Naive thymus-derived CD8-positive, alpha-beta T cell (primary cell): ENCODE measurements at regions not wholly inside any gene's neighbourhood (a gene's known extent, or its start where the extent isn't known, plus 50 kb on each side); places are given as distances from the start of the nearest gene placed in this dataset.
A peak's percentile ranks its signal among the peaks of the same experiment; 100 is the strongest.

ENCODE experiments used
- ATAC-seq, 2 donors: fragments of 150-1000 bp; cut with Tn5 transposase in 1 of 2; sonication (Bioruptor Pico), chemical (Tn5 transposase) in 1 of 2; 1 replicate in 1 of 2; 2 replicates in 1 of 2; pipeline ENCODE4 v1.10.0; 2021; ENCODE audit warnings: mild to moderate bottlenecking in 2 of 2, moderate library complexity in 2 of 2
- POLR2A ChIA-PET: fragments of 350-600 bp; sonication (Branson Sonifier 250); formaldehyde crosslinking; loops from one replicate; lab custom pipeline; 2021; ENCODE audit warnings: antibody characterized with exemption; lab: Charles Lee
- DNase-seq, 10 donors: peaks; one replicate each; pipeline versions ENCODE4 v3.0.0 to v3.0.0-alpha.2; 2020 to 2022
- H3K27ac Mint-ChIP-seq, 10 donors: one replicate each; pipeline ENCODE4 v1.8.0; 2020 to 2022; ENCODE audit warnings: mild to moderate bottlenecking in 10 of 10, mixed read lengths in 10 of 10, moderate library complexity in 4 of 10, inconsistent platforms in 1 of 10
- H3K27me3 Mint-ChIP-seq, 5 donors: one replicate each; pipeline ENCODE4 v1.8.0; 2021 to 2022; ENCODE audit warnings: mixed read lengths in 5 of 5
- H3K36me3 Mint-ChIP-seq, 3 donors: one replicate each; pipeline ENCODE4 v1.8.0; 2020 to 2022; ENCODE audit warnings: mixed read lengths in 3 of 3, mild to moderate bottlenecking in 2 of 3, inconsistent platforms in 1 of 3
- H3K4me1 Mint-ChIP-seq, 4 donors: one replicate each; pipeline ENCODE4 v1.8.0; 2021 to 2022; ENCODE audit warnings: mixed read lengths in 4 of 4
- H3K4me3 Mint-ChIP-seq, 10 donors: one replicate each; pipeline ENCODE4 v1.8.0; 2020 to 2022; ENCODE audit warnings: mild to moderate bottlenecking in 10 of 10, mixed read lengths in 10 of 10, moderate library complexity in 6 of 10, inconsistent platforms in 1 of 10
- H3K9me3 Mint-ChIP-seq, 9 donors: one replicate each; pipeline ENCODE4 v1.8.0; 2020 to 2022; ENCODE audit warnings: mixed read lengths in 9 of 9, mild to moderate bottlenecking in 3 of 9, inconsistent platforms in 1 of 9, moderate library complexity in 1 of 9

DNA sequence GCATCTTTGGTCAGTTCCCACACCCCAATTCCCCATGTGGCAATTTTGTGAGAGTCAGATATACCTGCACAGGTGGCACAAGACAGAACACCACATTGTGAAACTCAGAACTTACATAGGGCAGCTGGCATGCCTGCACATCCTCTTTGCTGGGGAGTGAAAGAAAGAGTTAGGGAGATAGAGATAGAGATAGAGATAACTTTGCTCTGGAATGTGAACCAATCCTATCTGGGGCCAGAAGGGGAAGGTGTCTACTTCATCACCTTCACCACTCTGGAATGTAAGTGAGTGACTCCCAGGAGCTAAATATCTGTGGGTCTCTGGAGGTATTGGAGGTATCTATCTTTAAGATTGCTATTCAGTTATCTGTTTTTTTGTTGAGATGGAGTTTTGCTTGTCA lies 289.2 kb downstream of the OGFRL1 start:
- Mint-ChIP-seq H3K27me3 (peaks cover 0 to 4% (median 0%) of the 10 kb centered on the region in 5 donors), H3K27ac (no peak overlapping the region), H3K9me3 (peaks cover 0 to 4% (median 0%) of the 10 kb centered on the region in 9 donors), H3K36me3 (no peaks in the 10 kb centered on the region), H3K4me1 (no peaks in the 10 kb centered on the region), H3K4me3 (no peak overlapping the region)
- POLR2A ChIA-PET: no interaction called here
- DNase-seq: no peak
- no peak for ATAC-seq

DNA sequence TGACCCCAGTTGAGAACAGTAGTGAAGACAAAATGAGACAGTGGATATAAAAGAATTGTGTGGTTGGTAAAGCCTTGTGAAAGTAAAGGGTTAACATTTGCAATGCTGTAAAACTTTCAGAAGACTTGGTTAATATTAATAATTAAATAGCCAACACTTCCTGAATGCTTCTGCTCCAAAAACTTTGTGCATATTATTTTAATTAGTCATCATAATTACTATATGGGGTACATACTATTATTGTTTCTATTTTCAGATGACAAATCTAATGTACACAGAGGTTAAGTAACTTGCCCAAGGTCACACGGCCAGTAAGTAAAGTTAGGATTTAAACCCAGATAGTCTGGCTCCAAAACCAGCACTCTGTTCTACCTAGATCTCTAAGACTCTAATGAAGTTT lies 291.3 kb downstream of the OGFRL1 start:
- Mint-ChIP-seq H3K4me1 (no peaks in the 10 kb centered on the region), H3K9me3 (peaks cover 0 to 9% (median 0%) of the 10 kb centered on the region in 9 donors), H3K27ac (no peak overlapping the region), H3K36me3 (no peaks in the 10 kb centered on the region), H3K27me3 (peaks cover 0 to 4% (median 0%) of the 10 kb centered on the region in 5 donors), H3K4me3 (no peak overlapping the region)
- DNase-seq (no peak), ATAC-seq (no peak)
- POLR2A ChIA-PET: no interaction called here

- Mint-ChIP-seq H3K4me3 (no peak overlapping the region), H3K4me1 (no peaks in the 10 kb centered on the region), H3K36me3 (no peaks in the 10 kb centered on the region), H3K27me3 (peaks cover 0 to 9% (median 1%) of the 10 kb centered on the region in 5 donors), H3K9me3 (peaks cover 0 to 9% (median 0%) of the 10 kb centered on the region in 9 donors), H3K27ac (no peak overlapping the region)
- POLR2A ChIA-PET: no interaction called here
- DNase-seq (no peak), ATAC-seq (no peak)
Observed at GRCh38 chr6:71582820-71583219, 294.2 kb downstream of the OGFRL1 start.

DNA sequence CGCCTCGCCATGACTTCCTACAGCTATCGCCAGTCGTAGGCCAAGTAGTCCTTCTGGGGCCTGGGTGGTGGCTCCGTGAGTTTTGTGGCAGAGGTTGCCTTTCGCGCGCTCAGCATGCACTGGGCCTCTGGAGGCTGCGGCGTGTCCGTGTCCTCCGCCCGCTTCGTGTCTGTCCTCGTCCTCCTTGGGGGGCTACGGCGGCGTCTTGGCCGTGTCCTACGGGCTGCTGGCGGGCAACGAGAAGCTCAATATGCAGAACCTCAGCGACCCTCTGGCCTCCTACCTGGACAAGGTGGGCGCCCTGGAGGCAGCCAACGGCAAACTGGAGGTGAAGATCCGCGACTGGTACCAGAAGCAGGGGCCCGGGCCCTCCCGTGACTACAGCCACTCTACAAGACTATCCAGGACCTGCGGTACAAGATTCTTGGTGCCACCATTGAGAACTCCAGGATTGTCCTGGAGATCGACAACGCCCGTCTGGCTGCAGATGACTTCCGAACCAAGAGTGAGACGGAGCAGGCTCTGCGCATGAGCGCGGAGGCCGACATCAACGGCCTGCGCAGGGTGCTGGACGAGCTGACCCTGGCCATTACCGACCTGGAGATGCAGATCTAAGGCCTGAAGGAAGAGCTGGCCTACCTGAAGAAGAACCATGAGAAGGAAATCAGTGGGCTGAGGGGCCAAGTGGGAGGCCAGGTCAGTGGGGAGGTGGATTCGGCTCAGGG lies 296.3 kb downstream of the OGFRL1 start:
- ATAC-seq (no peak), DNase-seq (peak in 1 of 10 donors; percentile 63)
- POLR2A ChIA-PET: no interaction called here
- Mint-ChIP-seq H3K27me3 (peaks cover 1 to 20% (median 3%) of the 10 kb centered on the region in 5 donors), H3K9me3 (peaks cover 0 to 9% (median 2%) of the 10 kb centered on the region in 9 donors), H3K36me3 (no peaks in the 10 kb centered on the region), H3K4me1 (no peaks in the 10 kb centered on the region), H3K27ac (no peak overlapping the region), H3K4me3 (no peak overlapping the region)

DNA sequence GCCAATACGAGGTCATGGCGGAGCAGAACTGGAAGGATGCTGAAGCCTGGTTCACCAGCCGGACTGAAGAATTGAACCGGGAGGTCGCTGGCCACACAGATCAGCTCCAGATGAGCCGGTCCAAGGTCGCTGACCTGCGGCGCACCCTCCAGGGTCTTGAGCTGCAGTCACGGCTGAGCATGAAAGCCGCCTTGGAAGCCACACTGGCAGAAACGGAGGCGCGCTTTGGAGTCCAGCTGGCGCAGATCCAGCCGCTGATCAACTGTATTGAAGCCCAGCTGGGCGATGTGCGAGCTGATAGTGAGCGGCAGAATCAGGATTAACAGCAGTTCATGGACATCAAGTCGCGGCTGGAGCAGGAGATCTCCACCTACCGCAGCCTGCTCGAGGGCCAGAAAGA lies 296.9 kb downstream of the OGFRL1 start:
- peaks cover 1 to 20% (median 3%) of the 10 kb centered on the region in 5 donors for H3K27me3 Mint-ChIP-seq
- POLR2A ChIA-PET: no interaction called here
- DNase-seq: peak in 1 of 10 donors; percentile 54
- H3K4me3 Mint-ChIP-seq: no peak overlapping the region
- H3K36me3 Mint-ChIP-seq: no peaks in the 10 kb centered on the region
- H3K27ac Mint-ChIP-seq: no peak overlapping the region
- H3K9me3 Mint-ChIP-seq: peaks cover 0 to 9% (median 2%) of the 10 kb centered on the region in 9 donors
- H3K4me1 Mint-ChIP-seq: no peaks in the 10 kb centered on the region
- ATAC-seq: no peak

DNA sequence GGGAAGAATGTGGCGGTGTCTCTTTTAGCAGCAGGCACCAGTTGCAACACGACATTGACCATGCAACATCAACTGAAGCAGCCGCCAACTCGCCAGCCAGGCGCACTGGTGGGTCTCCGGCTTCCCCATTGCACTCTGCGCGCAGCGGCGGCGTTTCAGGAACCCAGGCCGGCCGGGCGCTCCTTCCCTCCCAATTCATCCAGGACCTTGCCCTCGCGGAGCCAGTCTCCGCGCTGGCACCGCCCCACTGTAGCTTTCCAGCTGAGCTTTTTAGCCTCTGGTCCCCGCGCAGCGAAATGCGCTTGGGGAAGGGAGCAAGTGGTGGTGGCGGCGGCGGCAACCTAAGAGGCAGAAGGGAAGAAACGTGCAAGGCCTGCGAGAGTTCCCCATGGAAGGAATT lies 297.9 kb upstream of the RIMS1 start:
- H3K36me3 Mint-ChIP-seq: no peaks in the 10 kb centered on the region
- H3K27ac Mint-ChIP-seq: no peak overlapping the region
- DNase-seq: no peak

DNA sequence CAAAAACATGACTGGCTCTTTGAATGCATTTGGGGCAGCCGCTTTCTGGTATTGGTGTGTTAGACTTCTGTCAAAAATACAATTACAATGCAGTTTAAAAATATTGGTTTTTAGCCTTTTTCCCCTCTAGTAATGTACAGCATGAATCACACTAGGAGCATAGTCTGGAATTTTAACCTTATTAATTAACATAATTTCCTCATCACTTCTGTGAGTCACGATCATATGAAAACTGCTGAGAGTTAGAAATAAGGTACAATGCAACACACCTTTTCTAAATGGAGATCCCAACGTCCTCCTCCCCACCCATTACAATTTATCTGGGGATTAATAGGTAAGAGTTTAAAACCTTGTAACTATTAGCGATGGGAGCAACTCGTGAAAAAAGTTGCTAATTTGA lies 297.1 kb upstream of the RIMS1 start:
- no peak overlapping the region for H3K4me3 Mint-ChIP-seq
- no peak overlapping the region for H3K27ac Mint-ChIP-seq
- H3K4me1 Mint-ChIP-seq: no peaks in the 10 kb centered on the region
- DNase-seq (no peak), ATAC-seq (no peak)
- POLR2A ChIA-PET: no interaction called here
- peaks cover 0 to 4% (median 0%) of the 10 kb centered on the region in 9 donors for H3K9me3 Mint-ChIP-seq
- peaks cover 1 to 20% (median 3%) of the 10 kb centered on the region in 5 donors for H3K27me3 Mint-ChIP-seq
- no peaks in the 10 kb centered on the region for H3K36me3 Mint-ChIP-seq

More for the DNA sequence above, 297.9 kb upstream of the RIMS1 start:
- Mint-ChIP-seq H3K9me3 (peaks cover 0 to 4% (median 0%) of the 10 kb centered on the region in 9 donors), H3K4me1 (no peaks in the 10 kb centered on the region), H3K27me3 (peaks cover 1 to 20% (median 3%) of the 10 kb centered on the region in 5 donors), H3K4me3 (no peak overlapping the region)
- POLR2A ChIA-PET: no interaction called here
- no peak for ATAC-seq

DNA sequence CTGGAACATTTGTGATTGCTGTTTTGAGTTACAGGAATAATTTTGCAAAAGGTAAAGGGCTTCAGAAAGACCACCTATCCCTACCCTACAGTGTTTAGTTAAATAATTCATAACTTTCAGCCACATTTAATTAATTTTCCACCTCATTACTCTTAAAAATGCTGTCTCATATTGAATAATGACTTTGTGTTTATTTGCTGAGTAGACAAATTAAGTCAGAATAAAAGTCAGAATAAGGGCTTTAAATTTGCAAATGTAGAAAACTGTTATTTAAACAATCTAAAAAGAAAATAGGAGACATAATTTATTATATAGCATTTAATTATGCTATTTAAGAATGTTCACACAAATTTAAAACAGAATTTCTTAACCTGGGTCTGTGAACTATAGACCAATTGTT lies 293.7 kb upstream of the RIMS1 start:
- Mint-ChIP-seq H3K27me3 (peaks cover 0 to 10% (median 6%) of the 10 kb centered on the region in 5 donors), H3K9me3 (peaks cover 0 to 4% (median 0%) of the 10 kb centered on the region in 9 donors), H3K4me3 (no peak overlapping the region), H3K27ac (no peak overlapping the region), H3K4me1 (no peaks in the 10 kb centered on the region), H3K36me3 (no peaks in the 10 kb centered on the region)
- DNase-seq (no peak), ATAC-seq (no peak)
- POLR2A ChIA-PET: no interaction called here

GRCh38 chr6:71599359-71599758 lies 287.0 kb upstream of the RIMS1 start:
- no peak overlapping the region for H3K4me3 Mint-ChIP-seq
- H3K36me3 Mint-ChIP-seq: no peaks in the 10 kb centered on the region
- DNase-seq: no peak
- no peaks in the 10 kb centered on the region for H3K9me3 Mint-ChIP-seq
- H3K27me3 Mint-ChIP-seq: peaks cover 0 to 6% (median 0%) of the 10 kb centered on the region in 5 donors
- POLR2A ChIA-PET: no interaction called here
- no peak for ATAC-seq
- H3K27ac Mint-ChIP-seq: no peak overlapping the region
- no peaks in the 10 kb centered on the region for H3K4me1 Mint-ChIP-seq

GRCh38 chr6:71602385-71603007 lies 283.9 kb upstream of the RIMS1 start:
- Mint-ChIP-seq H3K27ac (no peak overlapping the region), H3K9me3 (no peaks in the 10 kb centered on the region), H3K4me3 (no peak overlapping the region), H3K27me3 (peaks cover 0 to 10% (median 0%) of the 10 kb centered on the region in 5 donors), H3K36me3 (no peaks in the 10 kb centered on the region), H3K4me1 (no peaks in the 10 kb centered on the region)
- ATAC-seq (no peak), DNase-seq (no peak)
- POLR2A ChIA-PET: no interaction called here

DNA sequence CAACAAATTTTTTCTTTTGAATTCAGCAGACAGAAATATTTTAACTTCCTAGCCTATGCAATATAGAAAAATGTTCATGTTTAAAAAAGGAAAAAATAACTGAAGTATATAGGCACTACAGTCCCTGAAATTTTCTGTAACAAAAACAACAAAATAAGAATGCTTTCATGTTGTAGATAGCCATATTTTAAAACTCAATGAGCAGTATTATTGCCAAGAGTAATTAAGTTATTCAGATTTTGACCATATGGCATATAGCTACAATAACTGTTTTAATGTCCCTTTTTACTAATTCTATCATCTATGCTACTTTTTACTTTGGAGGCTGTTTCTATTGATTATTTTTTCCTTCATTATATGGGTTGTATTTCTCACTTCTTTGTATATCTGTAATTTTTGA lies 283.3 kb upstream of the RIMS1 start:
- H3K36me3 Mint-ChIP-seq: no peaks in the 10 kb centered on the region
- no peaks in the 10 kb centered on the region for H3K4me1 Mint-ChIP-seq
- ATAC-seq: no peak
- POLR2A ChIA-PET: no interaction called here
- H3K4me3 Mint-ChIP-seq: no peak overlapping the region
- DNase-seq: no peak
- no peaks in the 10 kb centered on the region for H3K9me3 Mint-ChIP-seq
- H3K27ac Mint-ChIP-seq: no peak overlapping the region
- H3K27me3 Mint-ChIP-seq: peaks cover 0 to 10% (median 0%) of the 10 kb centered on the region in 5 donors

- POLR2A ChIA-PET: no interaction called here
- no peak for DNase-seq
- ATAC-seq: no peak
- H3K4me1 Mint-ChIP-seq: no peaks in the 10 kb centered on the region
- H3K9me3 Mint-ChIP-seq: no peaks in the 10 kb centered on the region
- no peak overlapping the region for H3K27ac Mint-ChIP-seq
- H3K27me3 Mint-ChIP-seq: peaks cover 0 to 7% (median 0%) of the 10 kb centered on the region in 5 donors
- no peaks in the 10 kb centered on the region for H3K36me3 Mint-ChIP-seq
- no peak overlapping the region for H3K4me3 Mint-ChIP-seq
Observed at GRCh38 chr6:71608646-71609045, 277.7 kb upstream of the RIMS1 start.

- H3K27ac Mint-ChIP-seq: no peak overlapping the region
- no peak for DNase-seq
- POLR2A ChIA-PET: no interaction called here
- H3K4me3 Mint-ChIP-seq: no peak overlapping the region
- H3K27me3 Mint-ChIP-seq: peaks cover 0 to 7% (median 0%) of the 10 kb centered on the region in 5 donors
- H3K4me1 Mint-ChIP-seq: no peaks in the 10 kb centered on the region
- peaks cover 0 to 12% (median 0%) of the 10 kb centered on the region in 3 donors for H3K36me3 Mint-ChIP-seq
- H3K9me3 Mint-ChIP-seq: peaks cover 0 to 16% (median 4%) of the 10 kb centered on the region in 9 donors
- ATAC-seq: no peak
Observed at GRCh38 chr6:71619836-71620235, 266.5 kb upstream of the RIMS1 start.
